ENCODE measurements at regions not wholly inside any gene's neighbourhood (a gene's known extent, or its start where the extent isn't known, plus 50 kb on each side); places are given as distances from the start of the nearest gene placed in this dataset.

DNA sequence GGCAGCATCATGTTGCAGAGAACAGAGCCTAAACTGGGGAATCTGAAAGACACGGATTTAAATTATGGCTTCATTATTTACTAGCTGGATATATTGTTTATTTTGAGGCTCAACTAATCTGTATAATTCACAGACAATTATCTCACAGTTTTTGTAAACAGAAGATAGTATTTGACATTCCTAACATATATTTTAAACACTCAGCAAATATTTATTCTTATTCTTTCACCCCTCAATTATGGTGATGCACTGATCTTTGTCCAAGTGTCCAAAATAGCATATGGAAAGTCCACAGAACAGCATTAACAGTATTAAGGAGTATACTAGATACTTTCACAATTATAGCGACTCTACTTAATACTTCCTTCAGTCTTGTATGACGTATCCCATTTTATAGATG, 257.0 kb downstream of the ADGRG6 start:
- TF ChIP-seq, protein P1, sequence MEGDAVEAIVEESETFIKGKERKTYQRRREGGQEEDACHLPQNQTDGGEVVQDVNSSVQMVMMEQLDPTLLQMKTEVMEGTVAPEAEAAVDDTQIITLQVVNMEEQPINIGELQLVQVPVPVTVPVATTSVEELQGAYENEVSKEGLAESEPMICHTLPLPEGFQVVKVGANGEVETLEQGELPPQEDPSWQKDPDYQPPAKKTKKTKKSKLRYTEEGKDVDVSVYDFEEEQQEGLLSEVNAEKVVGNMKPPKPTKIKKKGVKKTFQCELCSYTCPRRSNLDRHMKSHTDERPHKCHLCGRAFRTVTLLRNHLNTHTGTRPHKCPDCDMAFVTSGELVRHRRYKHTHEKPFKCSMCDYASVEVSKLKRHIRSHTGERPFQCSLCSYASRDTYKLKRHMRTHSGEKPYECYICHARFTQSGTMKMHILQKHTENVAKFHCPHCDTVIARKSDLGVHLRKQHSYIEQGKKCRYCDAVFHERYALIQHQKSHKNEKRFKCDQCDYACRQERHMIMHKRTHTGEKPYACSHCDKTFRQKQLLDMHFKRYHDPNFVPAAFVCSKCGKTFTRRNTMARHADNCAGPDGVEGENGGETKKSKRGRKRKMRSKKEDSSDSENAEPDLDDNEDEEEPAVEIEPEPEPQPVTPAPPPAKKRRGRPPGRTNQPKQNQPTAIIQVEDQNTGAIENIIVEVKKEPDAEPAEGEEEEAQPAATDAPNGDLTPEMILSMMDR (conservative IDR thresholded peaks at IDR 0.05): no peak
- TF ChIP-seq EZH2 (IDR thresholded peaks at IDR 0.05; ENCODE audit: low read depth): no peak

Data from PC-9 (cell line).